Esophagus squamous epithelium (tissue), 4 donors: ENCODE measurements at regions not wholly inside any gene's neighbourhood (a gene's known extent, or its start where the extent isn't known, plus 50 kb on each side); places are given as distances from the start of the nearest gene placed in this dataset.

Experiments
- POLR2A ChIP-seq, 4 donors: fragments of 450-650 bp; IDR thresholded peaks; one replicate each; pipeline ENCODE4 v1.6.1; 2017; ENCODE audit warnings: antibody characterized with exemption in 4 of 4, mild to moderate bottlenecking in 4 of 4, moderate library complexity in 3 of 4
- TF ChIP-seq, protein P1 (sequence below), 6 experiments: fragments of 450-650 bp in 4 of 6; fragments of 200-600 bp in 2 of 6; sonication (generic) in 2 of 6; IDR thresholded peaks; one replicate each; pipeline ENCODE4 v1.5.1; 2016 to 2019; ENCODE audit warnings: antibody characterized with exemption in 6 of 6, mild to moderate bottlenecking in 4 of 6, moderate library complexity in 4 of 6

DNA sequence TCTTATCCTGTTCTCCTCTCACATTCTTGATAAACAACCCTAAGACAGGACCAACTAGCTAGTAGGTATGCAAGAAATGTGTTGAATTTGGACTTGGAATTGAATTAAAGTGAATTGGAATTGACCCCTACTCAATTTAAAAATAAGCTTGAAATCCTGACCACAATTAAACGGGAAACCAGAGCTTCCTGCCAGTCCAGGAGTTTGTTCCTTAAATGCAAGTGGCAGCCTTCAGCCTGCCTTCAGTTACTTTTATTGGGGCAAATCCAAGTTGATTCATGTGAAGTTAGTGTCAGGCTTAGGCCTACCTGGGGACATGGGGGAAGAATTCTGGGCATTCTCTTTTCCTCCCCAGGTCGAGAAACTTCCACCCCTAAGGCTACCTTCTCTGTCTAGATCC, 457.6 kb downstream of the BCL11A start:
- TF ChIP-seq, protein P1, sequence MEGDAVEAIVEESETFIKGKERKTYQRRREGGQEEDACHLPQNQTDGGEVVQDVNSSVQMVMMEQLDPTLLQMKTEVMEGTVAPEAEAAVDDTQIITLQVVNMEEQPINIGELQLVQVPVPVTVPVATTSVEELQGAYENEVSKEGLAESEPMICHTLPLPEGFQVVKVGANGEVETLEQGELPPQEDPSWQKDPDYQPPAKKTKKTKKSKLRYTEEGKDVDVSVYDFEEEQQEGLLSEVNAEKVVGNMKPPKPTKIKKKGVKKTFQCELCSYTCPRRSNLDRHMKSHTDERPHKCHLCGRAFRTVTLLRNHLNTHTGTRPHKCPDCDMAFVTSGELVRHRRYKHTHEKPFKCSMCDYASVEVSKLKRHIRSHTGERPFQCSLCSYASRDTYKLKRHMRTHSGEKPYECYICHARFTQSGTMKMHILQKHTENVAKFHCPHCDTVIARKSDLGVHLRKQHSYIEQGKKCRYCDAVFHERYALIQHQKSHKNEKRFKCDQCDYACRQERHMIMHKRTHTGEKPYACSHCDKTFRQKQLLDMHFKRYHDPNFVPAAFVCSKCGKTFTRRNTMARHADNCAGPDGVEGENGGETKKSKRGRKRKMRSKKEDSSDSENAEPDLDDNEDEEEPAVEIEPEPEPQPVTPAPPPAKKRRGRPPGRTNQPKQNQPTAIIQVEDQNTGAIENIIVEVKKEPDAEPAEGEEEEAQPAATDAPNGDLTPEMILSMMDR (IDR thresholded peaks at IDR 0.05): no peak
- no peak for TF ChIP-seq POLR2A (IDR thresholded peaks at IDR 0.05)
